ENCODE measurements at regions not wholly inside any gene's neighbourhood (a gene's known extent, or its start where the extent isn't known, plus 50 kb on each side); places are given as distances from the start of the nearest gene placed in this dataset.

DNA sequence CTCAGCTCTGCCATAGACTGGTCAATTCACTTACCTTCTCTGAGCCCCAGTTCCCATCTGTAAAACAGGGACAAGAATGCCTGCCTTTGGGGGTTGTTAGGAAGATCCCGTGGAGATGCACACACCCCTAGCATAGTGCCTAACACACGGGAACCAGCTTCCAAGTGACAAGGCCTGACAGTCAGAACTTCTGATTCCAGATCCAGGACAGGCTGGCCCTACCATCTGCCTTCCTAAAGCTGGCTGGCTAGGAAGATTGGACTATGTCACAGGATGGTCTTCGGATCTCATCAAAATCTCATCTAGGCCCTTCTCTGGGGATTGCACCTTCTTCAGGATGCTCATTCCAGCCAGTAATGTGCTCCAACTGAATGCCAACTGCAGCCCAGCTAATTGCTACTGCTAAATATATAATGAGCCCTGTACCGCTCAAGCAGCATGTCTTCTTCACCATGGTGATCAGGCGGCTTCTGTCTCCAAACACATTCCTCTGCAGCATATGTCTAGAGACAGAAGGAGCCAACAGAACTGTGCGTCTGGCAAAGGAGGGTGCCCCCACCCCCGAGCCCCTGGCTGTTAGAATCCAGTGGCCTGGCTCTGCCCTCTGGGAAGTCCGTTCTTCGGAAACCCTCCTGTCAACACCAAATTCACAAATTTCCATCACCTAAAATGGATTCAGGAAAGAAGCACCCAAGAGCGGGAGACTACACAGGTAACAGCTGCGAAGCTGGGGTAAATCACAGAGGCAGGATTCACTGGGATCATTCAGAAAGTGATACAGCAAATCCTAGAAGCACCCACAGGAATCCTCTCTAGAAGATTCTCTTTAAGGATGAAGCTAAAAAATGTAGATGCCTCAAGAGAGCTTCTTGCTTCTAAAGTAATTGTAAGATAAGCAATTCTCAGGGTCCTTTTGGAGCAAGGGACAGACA, 142.1 kb upstream of the EEPD1 start:
- TF ChIP-seq, protein P1, sequence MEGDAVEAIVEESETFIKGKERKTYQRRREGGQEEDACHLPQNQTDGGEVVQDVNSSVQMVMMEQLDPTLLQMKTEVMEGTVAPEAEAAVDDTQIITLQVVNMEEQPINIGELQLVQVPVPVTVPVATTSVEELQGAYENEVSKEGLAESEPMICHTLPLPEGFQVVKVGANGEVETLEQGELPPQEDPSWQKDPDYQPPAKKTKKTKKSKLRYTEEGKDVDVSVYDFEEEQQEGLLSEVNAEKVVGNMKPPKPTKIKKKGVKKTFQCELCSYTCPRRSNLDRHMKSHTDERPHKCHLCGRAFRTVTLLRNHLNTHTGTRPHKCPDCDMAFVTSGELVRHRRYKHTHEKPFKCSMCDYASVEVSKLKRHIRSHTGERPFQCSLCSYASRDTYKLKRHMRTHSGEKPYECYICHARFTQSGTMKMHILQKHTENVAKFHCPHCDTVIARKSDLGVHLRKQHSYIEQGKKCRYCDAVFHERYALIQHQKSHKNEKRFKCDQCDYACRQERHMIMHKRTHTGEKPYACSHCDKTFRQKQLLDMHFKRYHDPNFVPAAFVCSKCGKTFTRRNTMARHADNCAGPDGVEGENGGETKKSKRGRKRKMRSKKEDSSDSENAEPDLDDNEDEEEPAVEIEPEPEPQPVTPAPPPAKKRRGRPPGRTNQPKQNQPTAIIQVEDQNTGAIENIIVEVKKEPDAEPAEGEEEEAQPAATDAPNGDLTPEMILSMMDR (IDR thresholded peaks at IDR 0.05) = no peak
- TF ChIP-seq POLR2A (IDR thresholded peaks at IDR 0.05) (no peak), POLR2AphosphoS5 (IDR thresholded peaks at IDR 0.05; ENCODE audit: insufficient read depth in 1 of 2, low read depth in 1 of 2) (no peak)
